WI38 (cell line): ENCODE measurements at regions not wholly inside any gene's neighbourhood (a gene's known extent, or its start where the extent isn't known, plus 50 kb on each side); places are given as distances from the start of the nearest gene placed in this dataset.

Experiments
- H3K4me3 ChIP-seq: 2 replicates; pipeline ENCODE4 v1.5.1; 2011; ENCODE audit warnings: low read depth, mild to moderate bottlenecking, control low read depth, low read length
- TF ChIP-seq, protein P1 (sequence below): IDR thresholded peaks from 2 replicates; pipeline ENCODE4 v1.5.1; 2012; ENCODE audit warnings: low read depth, mild to moderate bottlenecking, control low read depth, low read length

- TF ChIP-seq, protein P1, sequence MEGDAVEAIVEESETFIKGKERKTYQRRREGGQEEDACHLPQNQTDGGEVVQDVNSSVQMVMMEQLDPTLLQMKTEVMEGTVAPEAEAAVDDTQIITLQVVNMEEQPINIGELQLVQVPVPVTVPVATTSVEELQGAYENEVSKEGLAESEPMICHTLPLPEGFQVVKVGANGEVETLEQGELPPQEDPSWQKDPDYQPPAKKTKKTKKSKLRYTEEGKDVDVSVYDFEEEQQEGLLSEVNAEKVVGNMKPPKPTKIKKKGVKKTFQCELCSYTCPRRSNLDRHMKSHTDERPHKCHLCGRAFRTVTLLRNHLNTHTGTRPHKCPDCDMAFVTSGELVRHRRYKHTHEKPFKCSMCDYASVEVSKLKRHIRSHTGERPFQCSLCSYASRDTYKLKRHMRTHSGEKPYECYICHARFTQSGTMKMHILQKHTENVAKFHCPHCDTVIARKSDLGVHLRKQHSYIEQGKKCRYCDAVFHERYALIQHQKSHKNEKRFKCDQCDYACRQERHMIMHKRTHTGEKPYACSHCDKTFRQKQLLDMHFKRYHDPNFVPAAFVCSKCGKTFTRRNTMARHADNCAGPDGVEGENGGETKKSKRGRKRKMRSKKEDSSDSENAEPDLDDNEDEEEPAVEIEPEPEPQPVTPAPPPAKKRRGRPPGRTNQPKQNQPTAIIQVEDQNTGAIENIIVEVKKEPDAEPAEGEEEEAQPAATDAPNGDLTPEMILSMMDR = no peak
- no peak overlapping the region for H3K4me3 ChIP-seq
These were observed 249.5 kb downstream of the BCOR start for GRCh38 chrX:39848243-39848642.

- no peak overlapping the region for H3K4me3 ChIP-seq
- TF ChIP-seq, protein P1 = no peak
These were observed 248.9 kb downstream of the BCOR start for GRCh38 chrX:39848900-39849299.

- TF ChIP-seq, protein P1 = no peak
- no peak overlapping the region for H3K4me3 ChIP-seq
These were observed 247.5 kb downstream of the BCOR start for GRCh38 chrX:39850209-39850608.

DNA sequence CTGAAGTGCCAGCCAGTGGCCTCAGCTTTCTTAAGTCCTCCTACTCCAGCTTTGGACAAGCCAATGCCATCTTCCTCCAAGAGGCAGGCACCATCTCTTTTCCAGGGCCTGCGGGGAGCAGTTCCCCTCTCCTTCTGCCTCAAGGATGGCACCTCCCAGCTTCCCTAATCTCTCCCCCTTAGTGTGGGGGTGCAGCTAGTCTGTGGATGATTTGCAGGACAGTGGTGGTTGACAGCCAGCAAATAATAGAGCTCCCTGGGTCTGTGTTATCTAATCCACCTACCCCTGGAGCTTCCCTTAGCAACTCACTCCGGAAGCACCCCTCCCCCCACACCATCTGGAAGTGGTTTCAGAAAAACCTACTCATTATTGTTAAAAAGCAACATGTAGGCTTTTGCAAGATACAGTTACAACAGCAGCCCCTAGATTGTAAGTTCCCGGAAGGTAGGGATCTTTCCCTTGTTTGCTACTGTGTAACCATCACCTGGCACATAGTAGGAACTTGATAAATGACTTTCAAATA lies 247.1 kb downstream of the BCOR start:
- H3K4me3 ChIP-seq = no peak overlapping the region
- TF ChIP-seq, protein P1 = no peak

GRCh38 chrX:39851745-39852455 lies 245.9 kb downstream of the BCOR start:
- no peak overlapping the region for H3K4me3 ChIP-seq
- TF ChIP-seq, protein P1 = no peak

- TF ChIP-seq, protein P1 = no peak
- no peak overlapping the region for H3K4me3 ChIP-seq
These were observed 245.3 kb downstream of the BCOR start for GRCh38 chrX:39852491-39852890.

DNA sequence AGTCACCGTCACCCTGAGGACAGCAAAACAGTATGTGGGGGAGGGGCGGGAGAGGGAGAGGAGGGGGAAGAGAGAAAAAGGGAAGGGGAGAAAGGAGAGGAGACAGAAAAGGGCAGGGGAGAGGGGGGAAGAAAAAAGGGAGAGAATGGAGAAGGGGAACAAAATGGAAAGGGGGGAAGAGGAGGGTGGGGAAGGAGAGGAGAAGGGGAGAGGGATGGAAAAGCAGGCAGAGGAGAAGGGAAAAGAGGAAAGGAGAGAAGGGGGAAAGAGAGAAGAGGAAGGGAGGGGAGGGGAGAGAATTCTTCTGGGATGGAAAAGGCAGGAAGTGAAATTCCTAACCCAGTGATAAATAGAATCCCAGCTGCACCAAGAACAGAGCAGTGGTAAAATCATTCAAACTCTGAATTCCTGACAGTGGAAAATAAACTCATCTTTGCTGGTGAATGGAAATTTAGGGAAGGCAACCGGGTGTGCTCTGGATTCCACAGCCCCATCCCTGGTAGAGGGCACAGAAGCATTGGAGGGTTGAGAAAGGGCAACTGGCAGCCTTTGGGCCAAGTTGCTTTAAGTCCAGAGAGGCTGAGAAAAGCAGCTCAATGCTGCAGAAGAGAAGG lies 244.2 kb downstream of the BCOR start:
- H3K4me3 ChIP-seq = no peak overlapping the region
- TF ChIP-seq, protein P1 = no peak
